H1 (cell line): ENCODE measurements at regions not wholly inside any gene's neighbourhood (a gene's known extent, or its start where the extent isn't known, plus 50 kb on each side); places are given as distances from the start of the nearest gene placed in this dataset.
A peak's percentile ranks its signal among the peaks of the same experiment; 100 is the strongest.

Experiments
- CTCF ChIA-PET: fragments of 300-600 bp; sonication (Branson Sonifier 250); formaldehyde crosslinking; loops from one replicate; lab custom pipeline; 2021; ENCODE audit not compliant: partially characterized antibody; lab: Charles Lee
- POLR2A ChIA-PET: fragments of 300-600 bp; sonication (Branson Sonifier 250); formaldehyde crosslinking; loops from one replicate; lab custom pipeline; 2021; ENCODE audit warnings: inconsistent platforms; ENCODE audit not compliant: partially characterized antibody; lab: Charles Lee
- DNase-seq, 2 experiments: peaks; one replicate each; pipeline versions ENCODE4 v3.0.0 to v3.0.0-alpha.2; 2010 to 2022; ENCODE audit warnings: low spot score in 2 of 2, low read depth in 1 of 2, mixed read lengths in 1 of 2
- FAIRE-seq: peaks from 2 replicates; lab custom pipeline; 2011; peaks lifted over from hg19 to GRCh38; lab: Jason Lieb, UNC
- H2AFZ ChIP-seq: 2 replicates; pipeline ENCODE4 v1.8.1; 2012; ENCODE audit warnings: low read length, inconsistent platforms
- H2AK5ac ChIP-seq: 2 replicates; pipeline ENCODE4 v1.6.1; 2013; ENCODE audit warnings: low read depth, low read length
- H2BK120ac ChIP-seq: replicated peaks from 2 replicates; pipeline ENCODE3; 2013; ENCODE audit warnings: low read depth, low read length, inconsistent platforms
- H2BK12ac ChIP-seq: 2 replicates; pipeline ENCODE4 v1.6.1; 2013; ENCODE audit warnings: low read depth, low read length
- H2BK15ac ChIP-seq: 2 replicates; pipeline ENCODE4 v1.6.1; 2013; ENCODE audit warnings: low read length
- H2BK20ac ChIP-seq: 2 replicates; pipeline ENCODE4 v1.6.1; 2013; ENCODE audit warnings: low read length
- H2BK5ac ChIP-seq: 2 replicates; pipeline ENCODE4 v1.6.1; 2013; ENCODE audit warnings: low read depth, low read length
- H3K14ac ChIP-seq: 2 replicates; pipeline ENCODE4 v1.6.1; 2013; ENCODE audit warnings: inconsistent platforms; ENCODE audit not compliant: insufficient read length
- H3K18ac ChIP-seq: 2 replicates; pipeline ENCODE4 v1.6.1; 2013; ENCODE audit warnings: low read length; ENCODE audit errors: extremely low read depth
- H3K23ac ChIP-seq: 2 replicates; pipeline ENCODE4 v1.6.1; 2013; ENCODE audit warnings: inconsistent platforms; ENCODE audit not compliant: insufficient read length
- H3K23me2 ChIP-seq: 2 replicates; pipeline ENCODE4 v1.6.1; 2013; ENCODE audit warnings: low read depth, low read length
- H3K27ac ChIP-seq: 2 replicates; pipeline ENCODE4 v1.6.1; 2011; ENCODE audit warnings: low read depth, low read length, inconsistent platforms
- H3K27me3 ChIP-seq, 4 experiments: replicated peaks in 1 of 4; 1 replicate in 1 of 4; 2 replicates in 3 of 4; pipeline versions ENCODE4 v1.6.1 to v1.8.1; 2011 to 2013; ENCODE audit warnings: low read length in 3 of 4, mild to moderate bottlenecking in 3 of 4, inconsistent platforms in 2 of 4, mixed read lengths in 2 of 4, moderate library complexity in 1 of 4; ENCODE audit not compliant: control insufficient read depth in 3 of 4, insufficient read depth in 3 of 4; ENCODE audit errors: extremely low read depth in 1 of 4
- H3K36me3 ChIP-seq, 4 experiments: 2 replicates each; pipeline versions ENCODE4 v1.6.1 to v1.8.1; 2011 to 2013; ENCODE audit warnings: mild to moderate bottlenecking in 4 of 4, low read length in 3 of 4, moderate library complexity in 2 of 4, control low read depth in 1 of 4, inconsistent platforms in 1 of 4; ENCODE audit not compliant: insufficient read depth in 4 of 4, control insufficient read depth in 2 of 4
- H3K4ac ChIP-seq: replicated peaks from 2 replicates; pipeline ENCODE3; 2013; ENCODE audit warnings: low read length, low read depth, mixed read lengths, inconsistent platforms; ENCODE audit not compliant: insufficient read length
- H3K4me1 ChIP-seq, 4 experiments: replicated peaks in 1 of 4; 1 replicate in 1 of 4; 2 replicates in 3 of 4; pipeline versions ENCODE4 v1.6.1 to v1.8.1; 2011 to 2013; ENCODE audit warnings: low read length in 3 of 4, inconsistent platforms in 2 of 4, mixed read lengths in 1 of 4; ENCODE audit not compliant: insufficient read depth in 4 of 4, control insufficient read depth in 3 of 4
- H3K4me2 ChIP-seq, 2 experiments: 2 replicates each; pipeline versions ENCODE4 v1.6.1 to v1.8.1; 2011 to 2013; ENCODE audit warnings: low read depth in 2 of 2, low read length in 2 of 2, control low read depth in 1 of 2, inconsistent platforms in 1 of 2, mild to moderate bottlenecking in 1 of 2; ENCODE audit not compliant: insufficient read depth in 1 of 2
- H3K4me3 ChIP-seq, 4 experiments: fragments of 200-600, 300-600 bp in 1 of 4; sonication (generic), shearing (Covaris generic), sonication (Bioruptor Twin) in 1 of 4; 2 replicates each; pipeline versions ENCODE4 v1.5.1 to v1.8.1; 2011 to 2016; ENCODE audit warnings: low read length in 4 of 4, low read depth in 3 of 4, control low read depth in 2 of 4, inconsistent platforms in 2 of 4, mild to moderate bottlenecking in 2 of 4, mixed read lengths in 1 of 4, moderate library complexity in 1 of 4; ENCODE audit not compliant: insufficient read depth in 2 of 4; ENCODE audit errors: extremely low read depth in 1 of 4
- H3K56ac ChIP-seq: replicated peaks from 2 replicates; pipeline ENCODE3; 2013; ENCODE audit warnings: low read depth, mild to moderate bottlenecking, mixed read lengths, low read length, inconsistent platforms; ENCODE audit not compliant: insufficient read length
- H3K79me1 ChIP-seq: 2 replicates; pipeline ENCODE4 v1.6.1; 2013; ENCODE audit warnings: low read depth, low read length, control low read depth
- H3K79me2 ChIP-seq, 2 experiments: 2 replicates each; pipeline versions ENCODE4 v1.6.1 to v1.8.1; 2012 to 2013; ENCODE audit warnings: low read length in 2 of 2, mild to moderate bottlenecking in 2 of 2, inconsistent platforms in 1 of 2; ENCODE audit not compliant: insufficient read depth in 2 of 2, control insufficient read depth in 1 of 2
- H3K9ac ChIP-seq, 4 experiments: replicated peaks in 1 of 4; 1 replicate in 1 of 4; 2 replicates in 3 of 4; pipeline versions ENCODE4 v1.6.1 to v1.8.1; 2011 to 2013; ENCODE audit warnings: low read depth in 3 of 4, low read length in 3 of 4, control low read depth in 2 of 4, mild to moderate bottlenecking in 2 of 4, moderate library complexity in 2 of 4, inconsistent platforms in 1 of 4; ENCODE audit errors: extremely low read depth in 1 of 4
- H3K9me3 ChIP-seq, 2 experiments: 2 replicates each; pipeline versions ENCODE4 v1.6.1 to v1.8.1; 2012 to 2013; ENCODE audit warnings: mild to moderate bottlenecking in 2 of 2, moderate library complexity in 2 of 2, control low read depth in 1 of 2, inconsistent platforms in 1 of 2, low read depth in 1 of 2, low read length in 1 of 2, mixed read lengths in 1 of 2; ENCODE audit not compliant: insufficient read depth in 2 of 2
- H4K20me1 ChIP-seq, 2 experiments: replicated peaks in 1 of 2; 2 replicates each; pipeline versions ENCODE3 to v1.8.1; 2011 to 2013; ENCODE audit warnings: inconsistent platforms in 2 of 2, low read length in 2 of 2, mild to moderate bottlenecking in 1 of 2; ENCODE audit not compliant: insufficient read depth in 2 of 2, control insufficient read depth in 1 of 2
- H4K5ac ChIP-seq: 2 replicates; pipeline ENCODE4 v1.6.1; 2013; ENCODE audit warnings: low read length, low read depth, mixed read lengths, inconsistent platforms; ENCODE audit not compliant: insufficient read length
- H4K8ac ChIP-seq: 2 replicates; pipeline ENCODE4 v1.8.0; 2013; ENCODE audit warnings: mild to moderate bottlenecking, moderate library complexity, low read length, inconsistent platforms; ENCODE audit not compliant: insufficient read depth; ENCODE audit errors: extremely low read depth
- H4K91ac ChIP-seq: replicated peaks from 2 replicates; pipeline ENCODE3; 2013; ENCODE audit warnings: low read length, mixed read lengths, inconsistent platforms; ENCODE audit not compliant: insufficient read length
- ASH2L ChIP-seq: fragments of 200-600, 300-600 bp; sonication (generic); IDR thresholded peaks from one replicate; pipeline ENCODE4 v1.7.1; 2017; ENCODE audit warnings: low read length
- HDAC6 ChIP-seq: IDR thresholded peaks from one replicate; pipeline ENCODE4 v1.7.1; 2012; ENCODE audit warnings: low read depth, mild to moderate bottlenecking, inconsistent platforms, low read length, moderate library complexity
- KDM1A ChIP-seq: fragments of 200-600, 300-600 bp; sonication (generic); IDR thresholded peaks from 2 replicates; pipeline ENCODE4 v1.7.1; 2016; ENCODE audit warnings: mild to moderate bottlenecking, low read length, borderline replicate concordance
- RFX5 ChIP-seq: IDR thresholded peaks from 2 replicates; pipeline ENCODE4 v1.6.1; 2011; ENCODE audit warnings: low read depth, low read length, improper control_type of control experiment, borderline replicate concordance
- SUZ12 ChIP-seq: fragments of 200-600 bp; sonication (generic); IDR thresholded peaks from 2 replicates; pipeline ENCODE4 v1.6.1; 2012; ENCODE audit warnings: mild to moderate bottlenecking, inconsistent platforms, low read length, moderate library complexity, mixed read lengths
- TEAD4 ChIP-seq: IDR thresholded peaks from 2 replicates; pipeline ENCODE4 v1.6.1; 2012; ENCODE audit warnings: low read depth, low read length, inconsistent platforms, mixed read lengths
- WGBS, 2 experiments: shearing (Covaris generic) in 1 of 2; methylation state at CpG; one replicate each; pipeline versions ENCODE4 v1.1.6 to v1.1.7; 2013 to 2015; ENCODE audit warnings: low lambda C conversion rate in 2 of 2, mixed read lengths in 2 of 2, inconsistent platforms in 1 of 2, low coverage in 1 of 2, missing lambda C conversion rate in 1 of 2; ENCODE audit not compliant: insufficient replicate concordance in 2 of 2, insufficient coverage in 1 of 2, insufficient read length in 1 of 2; ENCODE audit errors: extremely low coverage in 1 of 2, missing lambda C conversion rate in 1 of 2; 5-methylcytosine and 5-hydroxymethylcytosine counted together

GRCh38 chr21:27804515-27804914 lies 837.6 kb upstream of the ADAMTS5 start:
- Histone ChIP-seq H3K14ac (no peak overlapping the region), H3K27ac (no peak overlapping the region), H3K79me2 (no peaks in the 10 kb centered on the region), H3K27me3 (no peaks in the 10 kb centered on the region), H3K4me2 (no peak overlapping the region), H2BK15ac (no peak overlapping the region), H4K91ac (no peak overlapping the region), H2AFZ (no peak overlapping the region), H3K4me1 (no peaks in the 10 kb centered on the region), H3K36me3 (no peaks in the 10 kb centered on the region), H4K20me1 (no peaks in the 10 kb centered on the region), H2BK5ac (no peak overlapping the region), H3K9me3 (no peaks in the 10 kb centered on the region), H4K5ac (no peak overlapping the region), H2BK120ac (no peak overlapping the region), H3K56ac (no peak overlapping the region), H2BK12ac (no peak overlapping the region), H3K18ac (no peak overlapping the region), H3K23me2 (no peaks in the 10 kb centered on the region), H3K23ac (no peak overlapping the region), H3K4ac (no peak overlapping the region), H2AK5ac (no peak overlapping the region), H3K4me3 (no peak overlapping the region), H3K79me1 (no peaks in the 10 kb centered on the region), H4K8ac (no peak overlapping the region), H3K9ac (no peak overlapping the region; a peak in 2 of 7 replicates), H2BK20ac (no peak overlapping the region)
- ChIA-PET POLR2A (no interaction called here), CTCF (interaction anchor here (1.2 to 1.7 kb wide), 4 partner anchors 8 to 104 kb away, joined by 3 to 13 read pairs (median 6); no protein-coding TSS in a partner anchor)
- DNase-seq (no peak), FAIRE-seq (no peak)
- no peak for TF ChIP-seq ASH2L
- TF ChIP-seq SUZ12: no peak
- no peak for TF ChIP-seq HDAC6
- no peak for TF ChIP-seq RFX5
- peak; percentile 79 for TF ChIP-seq TEAD4
- TF ChIP-seq KDM1A: no peak
- 100% methylated on average over 2 of the region's 2 CpGs; no CpG with 5 or more reads in 1 of the 2 experiments for WGBS, 2 experiments
